Activated CD4-positive, alpha-beta T cell treated with anti-CD3 and anti-CD28 coated beads, Interleukin-2, amount 50 U/mL, for 24 hours (primary cell): ENCODE measurements at regions not wholly inside any gene's neighbourhood (a gene's known extent, or its start where the extent isn't known, plus 50 kb on each side); places are given as distances from the start of the nearest gene placed in this dataset.
"Not testable (repeated sequence)": the region's sequence is repeated elsewhere in the genome, so short reads cannot be mapped to it uniquely, and the experiment has no call there.

Source experiments
- DNase-seq, 2 donors: peaks; one replicate each; pipeline ENCODE4 v3.0.0-alpha.2; 2020; ENCODE audit warnings: low read depth in 1 of 2, low spot score in 1 of 2

- not testable (repeated sequence) for DNase-seq
Measured at GRCh38 chr2:76697439-76697838, 824.7 kb downstream of the LRRTM4 start.

- DNase-seq = no peak
Measured at GRCh38 chr2:76692908-76693307, 829.3 kb downstream of the LRRTM4 start.

GRCh38 chr2:76688732-76689131 lies 833.4 kb downstream of the LRRTM4 start:
- no peak for DNase-seq

GRCh38 chr2:76687923-76688322 lies 834.3 kb downstream of the LRRTM4 start:
- DNase-seq = no peak

- DNase-seq = no peak
Measured at GRCh38 chr2:76684756-76685155, 837.4 kb downstream of the LRRTM4 start.

- no peak for DNase-seq
Measured at GRCh38 chr2:76679025-76679396, 843.2 kb downstream of the LRRTM4 start.

- no peak for DNase-seq
Measured at GRCh38 chr2:76678383-76679024, 843.7 kb downstream of the LRRTM4 start.

GRCh38 chr2:76675212-76675611 lies 847.0 kb downstream of the LRRTM4 start:
- DNase-seq = no peak

- DNase-seq = no peak
Measured at GRCh38 chr2:76672798-76673197, 849.4 kb downstream of the LRRTM4 start.

GRCh38 chr2:76669966-76670465 lies 852.2 kb downstream of the LRRTM4 start:
- no peak for DNase-seq

- no peak for DNase-seq
Measured at GRCh38 chr2:76668279-76668678, 853.9 kb downstream of the LRRTM4 start.

GRCh38 chr2:76667821-76668271 lies 854.3 kb downstream of the LRRTM4 start:
- DNase-seq = no peak

- DNase-seq = no peak
Measured at GRCh38 chr2:76642129-76642528, 880.0 kb downstream of the LRRTM4 start.

GRCh38 chr2:76641506-76641905 lies 880.7 kb downstream of the LRRTM4 start:
- no peak for DNase-seq

- no peak for DNase-seq
Measured at GRCh38 chr2:76640905-76641304, 881.3 kb downstream of the LRRTM4 start.

GRCh38 chr2:76639171-76639680 lies 883.0 kb downstream of the LRRTM4 start:
- no peak for DNase-seq

GRCh38 chr2:76633276-76633921 lies 888.8 kb downstream of the LRRTM4 start:
- no peak for DNase-seq

GRCh38 chr2:76625101-76625500 lies 897.1 kb downstream of the LRRTM4 start:
- no peak for DNase-seq

- DNase-seq = no peak
Measured at GRCh38 chr2:76613330-76613729, 902.6 kb upstream of the GCFC2 start.

- no peak for DNase-seq
Measured at GRCh38 chr2:76612764-76613163, 902.0 kb upstream of the GCFC2 start.

- DNase-seq = no peak
Measured at GRCh38 chr2:76610451-76610850, 899.7 kb upstream of the GCFC2 start.

- no peak for DNase-seq
Measured at GRCh38 chr2:76599732-76600368, 889.1 kb upstream of the GCFC2 start.
